ENCODE measurements at regions not wholly inside any gene's neighbourhood (a gene's known extent, or its start where the extent isn't known, plus 50 kb on each side); places are given as distances from the start of the nearest gene placed in this dataset.
"Not testable (repeated sequence)": the region's sequence is repeated elsewhere in the genome, so short reads cannot be mapped to it uniquely, and the experiment has no call there.

GRCh38 chr11:129503646-129504045 lies 128.0 kb downstream of the BARX2 start:
- DNase-seq: no peak

DNA sequence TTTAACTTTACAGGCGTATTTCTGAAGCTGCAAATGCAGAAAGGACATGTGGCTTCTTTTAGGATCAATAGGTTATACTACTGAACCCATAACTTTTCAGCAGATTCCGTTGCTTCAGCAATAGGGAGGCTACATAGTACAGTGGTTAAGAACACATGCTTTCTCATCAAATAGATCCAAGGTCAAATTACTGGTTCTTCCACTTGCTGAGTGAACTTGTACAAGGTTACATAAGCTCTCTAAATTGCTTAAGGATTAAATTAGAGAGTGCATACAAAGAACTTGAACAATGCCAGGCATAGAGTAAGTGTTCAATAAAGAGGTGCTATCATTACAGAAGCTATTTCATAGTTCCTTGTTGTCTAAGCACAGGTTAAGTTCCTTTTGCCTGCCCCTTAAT lies 129.6 kb downstream of the BARX2 start:
- DNase-seq: no peak

- DNase-seq: no peak
These were observed 132.5 kb downstream of the BARX2 start for GRCh38 chr11:129508163-129508562.

DNA sequence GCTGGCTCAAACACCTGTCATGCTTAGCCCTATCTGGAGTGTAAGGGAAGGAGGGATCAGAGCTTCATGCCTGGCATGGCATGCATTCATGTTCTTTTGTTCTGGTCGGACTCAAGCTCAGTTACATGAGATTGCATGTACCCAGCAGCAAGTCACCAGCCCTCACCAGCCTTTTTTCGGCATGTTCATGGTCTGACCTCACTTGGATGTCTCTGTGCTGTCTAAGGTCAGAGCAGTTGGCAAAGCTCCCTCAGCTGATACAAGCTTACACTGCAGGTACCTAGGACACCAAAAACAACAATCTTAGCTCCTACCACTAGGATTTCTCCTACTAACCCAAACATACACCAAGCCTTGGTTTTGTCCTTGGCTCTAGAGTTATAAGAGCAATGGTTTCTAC lies 152.6 kb downstream of the BARX2 start:
- no peak for DNase-seq

- DNase-seq: no peak
These were observed 154.7 kb downstream of the BARX2 start for GRCh38 chr11:129530154-129530895.

- DNase-seq: no peak
These were observed 157.7 kb downstream of the BARX2 start for GRCh38 chr11:129533395-129533794.

GRCh38 chr11:129536338-129536737 lies 160.7 kb downstream of the BARX2 start:
- DNase-seq: no peak

- DNase-seq: no peak
These were observed 162.7 kb downstream of the BARX2 start for GRCh38 chr11:129538323-129538722.

DNA sequence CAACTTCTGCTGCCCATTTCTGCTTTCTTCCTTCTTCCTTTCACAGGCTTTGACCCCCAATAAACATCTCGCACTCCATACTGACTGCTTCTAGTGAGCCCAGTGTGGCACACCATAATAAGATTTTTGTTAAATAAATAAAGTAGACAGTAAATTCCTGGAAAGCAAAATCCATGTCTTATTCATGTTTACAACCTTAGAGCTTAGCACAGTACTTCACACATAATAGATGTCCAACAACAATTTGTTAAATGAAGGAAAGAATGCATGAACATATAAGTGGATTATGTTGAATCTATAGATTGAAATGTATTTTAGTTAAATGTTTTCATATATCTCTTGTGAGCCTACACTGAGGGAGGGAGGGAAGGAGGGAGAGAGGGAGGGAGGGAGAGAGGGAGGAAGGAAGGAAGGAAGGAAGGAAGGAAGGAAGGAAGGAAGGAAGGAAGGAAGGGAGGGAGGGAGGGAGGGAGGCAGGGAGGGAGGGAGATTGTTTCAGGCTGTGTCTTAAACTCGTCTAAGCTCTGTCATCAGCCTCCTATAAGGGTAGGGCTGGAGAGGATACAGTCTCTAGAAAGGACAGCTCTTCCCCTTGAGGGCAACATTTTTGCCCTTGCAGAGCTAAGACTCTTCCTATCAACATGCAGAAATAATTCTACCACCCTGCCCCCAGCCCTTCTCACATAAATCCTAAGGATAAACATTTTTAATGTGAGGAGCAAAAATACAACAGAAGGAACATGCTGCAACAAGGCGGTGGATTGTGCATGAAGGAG lies 168.1 kb downstream of the BARX2 start:
- no peak for DNase-seq

- no peak for DNase-seq
These were observed 169.0 kb downstream of the BARX2 start for GRCh38 chr11:129544691-129545090.

- no peak for DNase-seq
These were observed 170.6 kb downstream of the BARX2 start for GRCh38 chr11:129546266-129546665.

GRCh38 chr11:129557421-129557820 lies 181.8 kb downstream of the BARX2 start:
- no peak for DNase-seq

DNA sequence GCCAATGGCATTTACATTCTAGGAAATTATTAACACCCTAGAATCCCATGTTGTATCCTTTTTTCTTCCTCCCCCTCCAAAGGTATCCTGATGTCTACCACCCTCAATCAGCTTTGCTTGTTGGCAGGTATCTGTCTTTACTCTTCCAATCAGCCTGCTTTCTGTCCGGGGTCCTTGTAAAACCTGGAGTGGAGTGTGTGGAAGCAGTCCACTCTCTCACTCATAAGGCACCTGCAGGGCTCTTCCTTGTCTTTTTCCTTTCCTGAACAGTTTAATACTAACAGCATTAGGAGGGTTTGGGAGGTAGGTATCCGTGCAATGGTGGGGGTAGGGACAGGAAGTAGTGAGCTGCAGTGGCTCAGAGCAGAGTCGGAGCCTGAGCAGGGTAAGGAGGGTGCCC lies 193.4 kb downstream of the BARX2 start:
- no peak for DNase-seq

GRCh38 chr11:129572667-129573066 lies 197.0 kb downstream of the BARX2 start:
- DNase-seq: not testable (repeated sequence)

GRCh38 chr11:129573161-129573560 lies 197.5 kb downstream of the BARX2 start:
- DNase-seq: no peak

- DNase-seq: no peak
These were observed 198.8 kb downstream of the BARX2 start for GRCh38 chr11:129574431-129574830.

- DNase-seq: no peak
These were observed 201.0 kb downstream of the BARX2 start for GRCh38 chr11:129576652-129577051.

- DNase-seq: no peak
These were observed 202.4 kb downstream of the BARX2 start for GRCh38 chr11:129578006-129578405.

DNA sequence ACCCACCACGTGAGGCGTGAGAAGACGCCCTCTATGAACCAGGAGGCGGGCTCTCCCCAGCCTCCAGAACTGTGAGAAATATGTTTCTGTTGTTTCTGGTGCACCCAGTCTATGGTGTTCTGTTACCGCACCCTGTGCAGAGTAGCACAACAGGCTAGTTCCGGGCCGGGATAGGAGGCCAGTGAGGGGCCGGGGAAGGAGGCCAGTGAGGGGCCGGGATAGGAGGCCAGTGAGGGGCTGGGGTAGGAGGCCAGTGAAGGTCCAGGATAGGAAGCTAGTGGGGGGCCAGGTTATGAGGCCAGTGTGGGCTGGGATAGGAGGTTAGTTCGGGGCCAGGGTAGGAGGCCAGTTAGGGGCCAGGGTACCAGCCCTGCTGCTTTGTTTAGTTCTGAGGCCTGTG lies 204.6 kb downstream of the BARX2 start:
- DNase-seq: no peak

DNA sequence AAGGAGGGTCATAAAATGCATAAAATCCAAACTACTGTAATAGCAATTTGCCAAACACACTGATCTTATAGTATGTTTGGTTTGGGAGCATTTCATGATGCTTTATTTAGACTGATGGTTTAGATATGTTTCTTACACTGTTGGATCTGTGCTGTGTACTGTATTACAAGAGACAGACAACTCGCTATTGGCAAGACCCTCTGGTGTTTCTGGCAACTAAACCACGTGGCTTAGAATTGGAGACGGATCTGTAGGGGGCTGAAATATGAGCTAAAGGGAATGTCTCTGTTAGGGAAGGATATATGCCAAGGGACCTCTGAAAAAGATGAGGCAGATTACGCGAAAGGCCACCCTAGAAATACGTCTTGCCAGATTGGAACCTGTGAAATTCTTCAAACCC lies 208.7 kb downstream of the BARX2 start:
- no peak for DNase-seq

DNA sequence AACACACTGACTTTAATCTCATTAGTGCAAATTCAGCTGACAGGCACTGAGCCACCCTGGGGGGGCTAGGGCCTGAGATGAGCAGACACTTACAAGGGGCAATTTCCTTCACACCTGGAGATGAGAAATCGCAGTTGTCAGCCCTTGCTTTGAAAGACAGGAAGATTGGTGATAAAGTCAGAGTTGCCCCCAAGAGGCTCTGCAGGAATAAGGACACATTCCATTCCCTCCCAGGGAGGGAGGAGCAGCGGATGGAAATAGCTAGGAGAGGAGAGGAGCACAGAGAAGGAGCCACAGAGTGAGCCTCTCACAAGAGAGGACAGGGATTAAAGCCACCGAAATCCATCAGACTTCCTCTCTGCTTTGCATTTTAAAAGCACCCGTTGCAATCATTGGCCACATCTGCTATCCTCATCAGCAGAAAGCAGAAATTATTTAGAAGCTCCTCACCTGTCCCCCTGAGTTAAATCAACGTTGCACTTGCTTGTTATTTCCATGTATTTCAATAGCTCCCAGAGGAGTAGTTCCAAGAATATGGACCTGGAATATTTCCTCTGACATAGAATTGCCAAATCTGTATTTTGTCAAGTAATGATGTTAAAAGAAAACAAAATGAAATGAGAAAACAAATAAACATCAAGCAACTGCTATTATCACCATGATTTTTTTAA lies 213.7 kb downstream of the BARX2 start:
- no peak for DNase-seq

DNA sequence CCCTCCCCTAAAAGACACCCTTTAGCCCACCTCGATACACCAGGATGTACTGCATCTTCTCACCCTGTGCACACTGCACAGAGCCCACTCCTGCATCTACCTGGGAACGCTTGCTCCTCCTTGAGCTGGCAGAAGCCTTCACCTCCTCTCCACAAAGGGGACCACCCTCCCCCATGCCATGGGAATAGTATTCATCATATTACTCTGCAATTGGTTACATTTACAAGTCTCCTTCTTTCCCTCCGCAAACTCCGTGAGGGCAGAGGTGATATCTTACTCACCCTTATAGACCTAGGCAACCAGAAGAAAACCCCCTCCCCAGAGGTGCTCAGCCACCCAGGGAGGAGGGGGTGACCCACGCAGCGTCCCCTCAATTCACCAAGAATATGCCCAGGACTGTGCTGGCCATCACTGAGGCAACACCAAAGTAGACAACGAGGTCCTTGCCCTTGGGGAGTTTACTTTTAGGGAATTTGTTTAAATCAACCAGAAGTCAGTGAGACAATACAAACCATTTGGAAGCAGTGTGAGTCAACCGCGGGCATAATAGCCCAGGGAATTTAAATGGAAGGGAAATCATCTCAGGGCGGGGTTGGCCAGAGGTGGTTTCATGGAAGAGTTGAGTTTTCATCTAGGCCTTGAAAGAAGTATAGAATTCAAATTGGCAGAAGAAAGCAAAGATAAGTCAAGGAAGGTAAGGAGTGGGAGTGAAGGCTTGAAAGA lies 214.5 kb downstream of the BARX2 start:
- DNase-seq: no peak

DNA sequence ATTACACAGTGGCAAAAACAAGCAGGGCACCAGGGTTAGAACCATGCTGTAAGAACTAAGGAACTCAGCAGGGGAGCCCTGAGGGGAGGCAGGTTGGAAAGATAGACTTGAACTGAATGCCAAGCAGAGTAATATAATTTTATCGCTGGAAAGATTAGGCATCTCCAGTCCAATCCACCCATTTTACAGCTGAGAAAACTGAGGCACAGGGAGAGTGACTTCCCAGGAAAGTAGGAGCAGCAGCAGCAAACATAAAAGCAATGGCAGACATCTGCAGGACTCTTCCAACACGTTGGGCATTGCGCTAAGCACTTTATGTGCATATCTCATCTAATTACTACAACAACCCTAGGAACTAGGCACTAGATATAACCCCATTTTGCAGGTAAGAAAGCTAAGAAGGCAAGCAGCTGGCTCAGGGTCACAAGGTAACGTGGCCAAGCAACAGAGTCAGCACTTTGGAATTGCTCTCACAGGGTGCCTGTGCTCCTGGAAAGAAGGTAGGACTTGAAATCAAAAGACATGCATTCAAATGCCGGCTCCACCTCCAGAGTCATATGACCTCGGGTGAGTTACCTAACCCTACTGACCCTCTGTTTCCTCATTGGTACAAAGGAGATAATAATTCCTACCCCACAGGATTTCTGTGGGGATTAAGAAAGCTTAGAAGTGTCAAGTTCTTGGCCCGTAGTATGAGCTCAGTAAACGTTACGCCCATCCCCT lies 215.3 kb downstream of the BARX2 start:
- DNase-seq: no peak

Data from DMS 273 treated with DMSO at 0.1 percent for 48 hours (cell line).